ENCODE measurements at regions not wholly inside any gene's neighbourhood (a gene's known extent, or its start where the extent isn't known, plus 50 kb on each side); places are given as distances from the start of the nearest gene placed in this dataset.

GRCh38 chr5:99901972-99902371 lies 633.2 kb upstream of the FAM174A start:
- no peak for TF ChIP-seq CTCF (conservative IDR thresholded peaks at IDR 0.05; ENCODE audit: low read length)
- no peak for TF ChIP-seq EZH2phosphoT487 (IDR thresholded peaks at IDR 0.05; ENCODE audit: borderline replicate concordance, low read depth, low read length)
